Suprapubic skin (tissue), 3 donors: ENCODE measurements at regions not wholly inside any gene's neighbourhood (a gene's known extent, or its start where the extent isn't known, plus 50 kb on each side); places are given as distances from the start of the nearest gene placed in this dataset.

Experiments used
- CTCF ChIP-seq, 2 donors: fragments of 200-600 bp in 1 of 2; fragments of 450-650 bp in 1 of 2; sonication (generic) in 1 of 2; IDR thresholded peaks; one replicate each; pipeline ENCODE4 v1.5.1; 2016 to 2019; ENCODE audit warnings: antibody characterized with exemption in 2 of 2, mild to moderate bottlenecking in 1 of 2, moderate library complexity in 1 of 2
- POLR2AphosphoS5 ChIP-seq, 3 donors: sonication (generic); formaldehyde crosslinking; IDR thresholded peaks; one replicate each; pipeline ENCODE4 v1.6.1; 2017; ENCODE audit warnings: antibody characterized with exemption in 3 of 3

GRCh38 chr16:80442779-80443178, 98.0 kb upstream of the DYNLRB2 start:
- TF ChIP-seq CTCF (IDR thresholded peaks at IDR 0.05) = no peak
- no peak for TF ChIP-seq POLR2AphosphoS5 (IDR thresholded peaks at IDR 0.05)
